D721Med (cell line): ENCODE measurements at regions not wholly inside any gene's neighbourhood (a gene's known extent, or its start where the extent isn't known, plus 50 kb on each side); places are given as distances from the start of the nearest gene placed in this dataset.
"Not testable (repeated sequence)": the region's sequence is repeated elsewhere in the genome, so short reads cannot be mapped to it uniquely, and the experiment has no call there.

Experiments
- DNase-seq: peaks from one replicate; pipeline ENCODE4 v3.0.0; 2011; ENCODE audit warnings: low spot score; ENCODE audit not compliant: insufficient read length
- FAIRE-seq: peaks from 2 replicates; lab custom pipeline; 2011; peaks lifted over from hg19 to GRCh38; lab: Jason Lieb, UNC
- CTCF ChIP-seq: IDR thresholded peaks from 2 replicates; pipeline ENCODE4 v1.5.1; 2012; ENCODE audit warnings: mild to moderate bottlenecking, control low read depth; ENCODE audit not compliant: insufficient read depth; ENCODE audit errors: missing control alignments

DNA sequence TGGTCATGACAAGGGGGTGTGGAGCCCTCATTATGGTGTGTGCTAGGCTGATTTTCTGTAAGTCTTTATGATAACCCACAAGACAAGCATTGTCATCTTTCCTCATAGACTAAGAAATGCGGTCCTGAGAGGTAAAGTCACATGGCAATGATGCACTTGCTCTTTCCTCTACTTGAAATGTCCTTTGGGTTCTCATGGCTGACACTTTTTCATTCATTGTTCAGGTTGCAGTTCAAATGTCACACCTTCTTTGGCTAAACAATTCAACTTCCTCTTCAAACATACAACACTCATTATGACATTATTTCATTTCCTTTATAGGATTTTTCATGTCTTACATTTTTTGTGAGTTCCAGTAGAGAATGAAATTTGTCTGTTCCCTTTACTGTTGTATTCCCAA, 323.6 kb upstream of the PRR16 start:
- DNase-seq (no peak), FAIRE-seq (no peak)
- no peak for TF ChIP-seq CTCF

GRCh38 chr5:120141076-120141475, 323.0 kb upstream of the PRR16 start:
- no peak for FAIRE-seq
- no peak for DNase-seq
- TF ChIP-seq CTCF, result no peak

- FAIRE-seq (no peak), DNase-seq (no peak)
- TF ChIP-seq CTCF, result no peak
These were observed 317.3 kb upstream of the PRR16 start for GRCh38 chr5:120146787-120147186.

DNA sequence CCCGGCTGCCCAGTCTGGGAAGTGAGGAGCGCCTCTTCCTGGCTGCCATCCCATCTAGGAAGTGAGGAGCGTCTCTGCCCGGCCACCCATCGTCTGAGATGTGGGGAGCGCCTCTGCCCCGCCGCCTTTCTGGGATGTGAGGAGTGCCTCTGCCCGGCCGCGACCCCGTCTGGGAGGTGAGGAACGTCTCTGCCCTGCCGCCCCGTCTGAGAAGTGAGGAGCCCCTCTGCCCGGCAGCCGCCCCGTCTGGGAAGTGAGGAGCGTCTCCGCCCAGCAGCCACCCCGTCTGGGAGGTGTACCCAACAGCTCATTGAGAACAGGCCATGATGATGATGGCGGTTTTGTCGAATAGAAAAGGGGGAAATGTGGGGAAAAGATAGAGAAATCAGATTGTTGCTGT, 316.2 kb upstream of the PRR16 start:
- not testable (repeated sequence) for FAIRE-seq, DNase-seq

- FAIRE-seq (no peak), DNase-seq (no peak)
- no peak for TF ChIP-seq CTCF
These were observed 313.3 kb upstream of the PRR16 start for GRCh38 chr5:120150770-120151169.

- FAIRE-seq, result no peak
- DNase-seq, result no peak
- no peak for TF ChIP-seq CTCF
These were observed 312.9 kb upstream of the PRR16 start for GRCh38 chr5:120151181-120151580.

DNA sequence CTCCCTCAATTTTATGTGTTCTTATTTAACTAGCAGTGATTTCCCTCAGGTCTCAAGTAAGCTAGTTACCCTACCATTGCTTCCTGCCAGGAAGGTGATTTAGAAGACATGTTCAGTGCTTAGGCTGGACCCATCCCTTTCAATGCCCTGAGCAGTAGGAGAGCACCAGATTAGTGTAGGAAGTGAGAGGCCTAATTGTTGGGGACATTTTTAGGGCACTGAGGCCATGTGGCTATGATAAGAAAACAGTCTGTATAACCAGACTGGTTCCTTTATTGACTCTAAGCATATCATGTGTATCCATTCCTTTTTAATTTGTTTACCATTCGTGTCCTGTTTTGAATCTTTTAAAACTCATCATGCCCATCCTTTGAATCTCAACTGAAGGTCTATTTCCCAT, 312.3 kb upstream of the PRR16 start:
- DNase-seq (no peak), FAIRE-seq (no peak)
- no peak for TF ChIP-seq CTCF

DNA sequence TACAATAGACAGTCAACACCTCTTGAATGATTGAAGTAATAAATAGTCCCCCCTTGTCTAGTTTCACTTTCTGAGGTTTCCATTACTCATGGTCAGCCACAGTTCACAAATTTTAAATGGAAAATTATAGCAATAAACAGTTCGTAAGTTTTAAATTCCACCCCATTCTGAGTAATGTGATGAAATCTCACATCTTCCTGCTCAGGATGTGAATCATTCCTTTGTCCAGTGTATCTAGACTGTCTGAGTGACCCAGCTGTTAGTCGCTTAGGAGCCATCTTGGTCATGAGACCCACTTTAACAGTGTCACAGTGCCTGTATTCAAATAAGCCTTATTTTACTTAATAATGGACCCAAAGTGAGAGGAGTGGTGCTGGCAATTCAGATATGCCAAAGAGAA, 311.6 kb upstream of the PRR16 start:
- no peak for FAIRE-seq
- TF ChIP-seq CTCF, result no peak
- DNase-seq, result no peak
